ENCODE measurements at regions not wholly inside any gene's neighbourhood (a gene's known extent, or its start where the extent isn't known, plus 50 kb on each side); places are given as distances from the start of the nearest gene placed in this dataset.

DNA sequence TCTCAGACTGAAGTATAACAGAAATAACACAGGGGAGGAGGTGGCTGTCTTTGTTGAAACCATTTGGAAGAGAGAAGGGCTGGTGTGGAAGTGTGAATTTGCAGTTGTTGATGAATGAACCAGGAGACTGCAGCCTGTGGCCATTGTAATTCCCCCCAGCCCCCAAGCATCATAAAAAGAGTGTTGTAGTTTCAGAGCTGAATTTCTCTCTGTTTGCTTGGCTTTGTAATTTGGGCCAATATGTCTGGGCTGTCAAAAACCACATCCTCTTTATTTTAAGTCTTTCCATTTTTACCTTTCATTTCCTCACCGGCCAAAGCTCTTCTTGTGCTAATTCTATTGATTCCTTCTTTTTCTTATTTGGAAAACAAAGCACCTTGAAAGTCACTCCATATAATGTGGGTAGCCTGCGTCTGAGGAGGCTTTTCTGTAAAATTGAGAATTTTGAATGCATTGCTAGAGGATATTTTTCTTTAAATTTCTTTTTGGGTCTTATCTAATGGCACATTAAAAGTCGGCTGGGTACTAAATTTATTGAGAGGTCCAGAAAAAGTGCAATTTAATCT is 383.3 kb downstream of the OSTF1 start:
- TF ChIP-seq, protein P1, sequence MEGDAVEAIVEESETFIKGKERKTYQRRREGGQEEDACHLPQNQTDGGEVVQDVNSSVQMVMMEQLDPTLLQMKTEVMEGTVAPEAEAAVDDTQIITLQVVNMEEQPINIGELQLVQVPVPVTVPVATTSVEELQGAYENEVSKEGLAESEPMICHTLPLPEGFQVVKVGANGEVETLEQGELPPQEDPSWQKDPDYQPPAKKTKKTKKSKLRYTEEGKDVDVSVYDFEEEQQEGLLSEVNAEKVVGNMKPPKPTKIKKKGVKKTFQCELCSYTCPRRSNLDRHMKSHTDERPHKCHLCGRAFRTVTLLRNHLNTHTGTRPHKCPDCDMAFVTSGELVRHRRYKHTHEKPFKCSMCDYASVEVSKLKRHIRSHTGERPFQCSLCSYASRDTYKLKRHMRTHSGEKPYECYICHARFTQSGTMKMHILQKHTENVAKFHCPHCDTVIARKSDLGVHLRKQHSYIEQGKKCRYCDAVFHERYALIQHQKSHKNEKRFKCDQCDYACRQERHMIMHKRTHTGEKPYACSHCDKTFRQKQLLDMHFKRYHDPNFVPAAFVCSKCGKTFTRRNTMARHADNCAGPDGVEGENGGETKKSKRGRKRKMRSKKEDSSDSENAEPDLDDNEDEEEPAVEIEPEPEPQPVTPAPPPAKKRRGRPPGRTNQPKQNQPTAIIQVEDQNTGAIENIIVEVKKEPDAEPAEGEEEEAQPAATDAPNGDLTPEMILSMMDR (IDR thresholded peaks at IDR 0.05), result no peak
- TF ChIP-seq EP300 (IDR thresholded peaks at IDR 0.05) (no peak), POLR2A (IDR thresholded peaks at IDR 0.05) (no peak)

All from stomach (tissue), 4 donors.